Neural cell (in vitro differentiated cells): ENCODE measurements at regions not wholly inside any gene's neighbourhood (a gene's known extent, or its start where the extent isn't known, plus 50 kb on each side); places are given as distances from the start of the nearest gene placed in this dataset.

Experiments used
- H2AFZ ChIP-seq: fragments of 200-600, 300-800 bp; sonication (generic), shearing (Covaris generic); 2 replicates; pipeline ENCODE4 v1.6.0; 2014; ENCODE audit warnings: low read depth, mild to moderate bottlenecking, antibody characterized with exemption, low read length, moderate library complexity
- H3F3A ChIP-seq: fragments of 200-600 bp; shearing (Covaris generic); 2 replicates; pipeline ENCODE4 v1.6.1; 2016; ENCODE audit warnings: mild to moderate bottlenecking, moderate library complexity, mixed read lengths, antibody characterized with exemption, low read length; ENCODE audit not compliant: insufficient read depth, poor library complexity, severe bottlenecking
- H3K27ac ChIP-seq: fragments of 200-600, 300-800 bp; sonication (generic), shearing (Covaris generic); 2 replicates; pipeline ENCODE4 v1.5.1; 2014; ENCODE audit warnings: mild to moderate bottlenecking, low read length, moderate library complexity
- H3K27me3 ChIP-seq: fragments of 300-800, 200-600 bp; sonication (generic), shearing (Covaris generic); 2 replicates; pipeline ENCODE4 v1.6.0; 2014; ENCODE audit warnings: mild to moderate bottlenecking, low read depth, low read length, moderate library complexity; ENCODE audit not compliant: insufficient read depth
- H3K36me3 ChIP-seq: fragments of 300-800, 200-600 bp; sonication (generic), shearing (Covaris generic); 2 replicates; pipeline ENCODE4 v1.5.1; 2014; ENCODE audit warnings: mild to moderate bottlenecking, antibody characterized with exemption, low read length, moderate library complexity; ENCODE audit not compliant: insufficient read depth
- H3K4me2 ChIP-seq: fragments of 300-800, 200-600 bp; sonication (generic), shearing (Covaris generic); 2 replicates; pipeline ENCODE4 v1.6.0; 2014; ENCODE audit warnings: mild to moderate bottlenecking, low read length
- H3K4me3 ChIP-seq: fragments of 300-800, 200-600 bp; sonication (generic), shearing (Covaris generic); 2 replicates; pipeline ENCODE4 v1.5.1; 2014; ENCODE audit warnings: mild to moderate bottlenecking, low read length, moderate library complexity
- H3K79me2 ChIP-seq: fragments of 200-600 bp; shearing (Covaris generic); replicated peaks from 2 replicates; pipeline ENCODE4 v1.6.0; 2014; ENCODE audit warnings: mild to moderate bottlenecking, low read length, moderate library complexity; ENCODE audit not compliant: insufficient read depth
- H3K9ac ChIP-seq: fragments of 300-800, 200-600 bp; sonication (generic), shearing (Covaris generic); 2 replicates; pipeline ENCODE4 v1.6.1; 2016; ENCODE audit warnings: mild to moderate bottlenecking, low read length, mixed read lengths
- H3K9me2 ChIP-seq: fragments of 200-600 bp; shearing (Covaris generic); 2 replicates; pipeline ENCODE4 v1.6.1; 2016; ENCODE audit warnings: mild to moderate bottlenecking, low read length, mixed read lengths; ENCODE audit not compliant: insufficient read depth
- H3K9me3 ChIP-seq: fragments of 200-600, 300-800 bp; sonication (generic), shearing (Covaris generic); 2 replicates; pipeline ENCODE4 v1.6.1; 2016; ENCODE audit warnings: mild to moderate bottlenecking, mixed run types, low read length, moderate library complexity, mixed read lengths
- H4K20me1 ChIP-seq: fragments of 200-600 bp; shearing (Covaris generic); 2 replicates; pipeline ENCODE4 v1.6.1; 2016; ENCODE audit warnings: mild to moderate bottlenecking, mixed run types; ENCODE audit not compliant: insufficient read depth
- CTCF ChIP-seq: fragments of 450-650 bp; IDR thresholded peaks from 2 replicates; pipeline ENCODE4 v1.5.1; 2014; ENCODE audit warnings: antibody characterized with exemption, mild to moderate bottlenecking, moderate library complexity; ENCODE audit not compliant: poor library complexity, severe bottlenecking
- EP300 ChIP-seq: fragments of 450-650 bp; conservative IDR thresholded peaks from 2 replicates; pipeline ENCODE4 v1.6.1; 2014; ENCODE audit warnings: antibody characterized with exemption, mild to moderate bottlenecking, moderate library complexity; ENCODE audit not compliant: poor library complexity, severe bottlenecking
- EZH2 ChIP-seq: fragments of 200-600, 300-800 bp; shearing (Covaris generic), sonication (generic); IDR thresholded peaks from 2 replicates; pipeline ENCODE4 v1.6.1; 2014; ENCODE audit warnings: antibody characterized with exemption, low read length, borderline replicate concordance, mild to moderate bottlenecking; ENCODE audit not compliant: insufficient read depth, poor library complexity, severe bottlenecking
- MXI1 ChIP-seq: fragments of 450-650 bp; conservative IDR thresholded peaks from 2 replicates; pipeline ENCODE4 v1.6.1; 2014; ENCODE audit warnings: antibody characterized with exemption, mild to moderate bottlenecking; ENCODE audit not compliant: poor library complexity, severe bottlenecking
- POLR2AphosphoS5 ChIP-seq: IDR thresholded peaks from 2 replicates; pipeline ENCODE4 v1.6.1; 2012
- RAD21 ChIP-seq: fragments of 450-650 bp; conservative IDR thresholded peaks from 2 replicates; pipeline ENCODE4 v1.6.1; 2014; ENCODE audit warnings: antibody characterized with exemption, mild to moderate bottlenecking, moderate library complexity
- REST ChIP-seq: IDR thresholded peaks from 2 replicates; pipeline ENCODE4 v1.6.1; 2012; ENCODE audit warnings: borderline replicate concordance
- SMC3 ChIP-seq: fragments of 450-650 bp; conservative IDR thresholded peaks from 2 replicates; pipeline ENCODE4 v1.6.1; 2014; ENCODE audit warnings: antibody characterized with exemption, mild to moderate bottlenecking, moderate library complexity; ENCODE audit not compliant: poor library complexity
- TAF1 ChIP-seq: IDR thresholded peaks from 2 replicates; pipeline ENCODE4 v1.6.1; 2012; ENCODE audit warnings: low read depth

- Histone ChIP-seq H3K4me3 (no peak overlapping the region), H3K4me2 (no peak overlapping the region), H3K9me2 (no peaks in the 10 kb centered on the region), H2AFZ (no peak overlapping the region), H3K36me3 (no peaks in the 10 kb centered on the region), H3K9ac (no peak overlapping the region), H4K20me1 (no peaks in the 10 kb centered on the region), H3K9me3 (no peaks in the 10 kb centered on the region), H3K79me2 (no peaks in the 10 kb centered on the region), H3K27me3 (no peaks in the 10 kb centered on the region), H3K27ac (no peak overlapping the region), H3F3A (no peaks in the 10 kb centered on the region)
- TF ChIP-seq EP300 (no peak), RAD21 (no peak), MXI1 (no peak), SMC3 (no peak), POLR2AphosphoS5 (no peak), EZH2 (no peak), TAF1 (no peak), CTCF (no peak), REST (no peak)
Measured at GRCh38 chr4:66852843-66853242, 692.5 kb downstream of the CENPC start.

- H3K27ac ChIP-seq = no peak overlapping the region
- no peak overlapping the region for H3K4me3 ChIP-seq
- no peaks in the 10 kb centered on the region for H3K79me2 ChIP-seq
- no peak for TF ChIP-seq REST
- no peak for TF ChIP-seq MXI1
- no peak for TF ChIP-seq CTCF
- TF ChIP-seq EP300 = no peak
- TF ChIP-seq SMC3 = no peak
- no peak for TF ChIP-seq EZH2
- TF ChIP-seq RAD21 = no peak
- no peak for TF ChIP-seq TAF1
- TF ChIP-seq POLR2AphosphoS5 = no peak
- no peaks in the 10 kb centered on the region for H3K9me2 ChIP-seq
- H3F3A ChIP-seq = no peaks in the 10 kb centered on the region
- no peaks in the 10 kb centered on the region for H3K9me3 ChIP-seq
- no peaks in the 10 kb centered on the region for H3K36me3 ChIP-seq
- no peaks in the 10 kb centered on the region for H4K20me1 ChIP-seq
- H3K27me3 ChIP-seq = no peaks in the 10 kb centered on the region
- H3K4me2 ChIP-seq = no peak overlapping the region
- no peak overlapping the region for H2AFZ ChIP-seq
- no peak overlapping the region for H3K9ac ChIP-seq
Measured at GRCh38 chr4:66849596-66849995, 695.7 kb downstream of the CENPC start.
